Loucy (cell line): ENCODE measurements at regions not wholly inside any gene's neighbourhood (a gene's known extent, or its start where the extent isn't known, plus 50 kb on each side); places are given as distances from the start of the nearest gene placed in this dataset.

Source experiments
- H2AFZ ChIP-seq: fragments of 200-600 bp; sonication (generic); 2 replicates; pipeline ENCODE4 v1.6.0; 2016; ENCODE audit warnings: antibody characterized with exemption, mild to moderate bottlenecking, low read length, moderate library complexity
- H3F3A ChIP-seq: fragments of 200-600 bp; 2 replicates; pipeline ENCODE4 v1.6.0; 2016; ENCODE audit warnings: antibody characterized with exemption, low read depth, mild to moderate bottlenecking
- H3K27me3 ChIP-seq: fragments of 200-600 bp; sonication (generic); 2 replicates; pipeline ENCODE4 v1.6.1; 2014; ENCODE audit warnings: low read length, mild to moderate bottlenecking; ENCODE audit not compliant: insufficient read depth, poor library complexity, severe bottlenecking
- H3K36me3 ChIP-seq: fragments of 200-600 bp; sonication (generic); 2 replicates; pipeline ENCODE4 v1.6.1; 2016; ENCODE audit warnings: low read length; ENCODE audit not compliant: insufficient read depth
- H3K4me1 ChIP-seq: fragments of 200-600 bp; sonication (generic); 2 replicates; pipeline ENCODE4 v1.5.1; 2014; ENCODE audit warnings: low read length, mild to moderate bottlenecking; ENCODE audit not compliant: insufficient read depth, poor library complexity, severe bottlenecking
- H3K4me2 ChIP-seq: fragments of 200-600 bp; sonication (generic); 2 replicates; pipeline ENCODE4 v1.6.0; 2014; ENCODE audit warnings: antibody characterized with exemption, low read length, low read depth, mild to moderate bottlenecking; ENCODE audit not compliant: poor library complexity, severe bottlenecking
- H3K4me3 ChIP-seq: fragments of 200-600 bp; sonication (generic); 2 replicates; pipeline ENCODE4 v1.5.1; 2014; ENCODE audit warnings: low read length, mild to moderate bottlenecking, mixed read lengths; ENCODE audit not compliant: poor library complexity, severe bottlenecking
- H3K79me2 ChIP-seq: fragments of 200-600 bp; sonication (generic); 2 replicates; pipeline ENCODE4 v1.6.1; 2014; ENCODE audit warnings: low read length; ENCODE audit not compliant: insufficient read depth
- H3K9ac ChIP-seq: fragments of 200-600 bp; sonication (generic); 2 replicates; pipeline ENCODE4 v1.6.0; 2014; ENCODE audit warnings: mild to moderate bottlenecking, low read depth, low read length, moderate library complexity; ENCODE audit not compliant: poor library complexity, severe bottlenecking
- H3K9me2 ChIP-seq: fragments of 200-600 bp; sonication (generic); replicated peaks from 2 replicates; pipeline ENCODE4 v1.6.1; 2016; ENCODE audit warnings: low read depth, low read length, mixed read lengths
- H3K9me3 ChIP-seq: fragments of 200-600 bp; sonication (generic); 2 replicates; pipeline ENCODE4 v1.6.1; 2014; ENCODE audit warnings: mild to moderate bottlenecking, antibody characterized with exemption, low read length, low read depth; ENCODE audit not compliant: insufficient read depth
- H4K20me1 ChIP-seq: fragments of 200-600 bp; sonication (generic); 2 replicates; pipeline ENCODE4 v1.6.0; 2014; ENCODE audit warnings: antibody characterized with exemption, low read length, mild to moderate bottlenecking; ENCODE audit not compliant: insufficient read depth, poor library complexity, severe bottlenecking
- EZH2phosphoT487 ChIP-seq: fragments of 200-600 bp; IDR thresholded peaks from 2 replicates; pipeline ENCODE4 v1.6.1; 2018; ENCODE audit warnings: antibody characterized with exemption, mild to moderate bottlenecking, moderate library complexity, borderline replicate concordance
- TF ChIP-seq, protein P1 (sequence below): fragments of 200-600 bp; sonication (generic); conservative IDR thresholded peaks from 2 replicates; pipeline ENCODE4 v1.5.1; 2014; ENCODE audit warnings: mild to moderate bottlenecking, antibody characterized with exemption, low read length

DNA sequence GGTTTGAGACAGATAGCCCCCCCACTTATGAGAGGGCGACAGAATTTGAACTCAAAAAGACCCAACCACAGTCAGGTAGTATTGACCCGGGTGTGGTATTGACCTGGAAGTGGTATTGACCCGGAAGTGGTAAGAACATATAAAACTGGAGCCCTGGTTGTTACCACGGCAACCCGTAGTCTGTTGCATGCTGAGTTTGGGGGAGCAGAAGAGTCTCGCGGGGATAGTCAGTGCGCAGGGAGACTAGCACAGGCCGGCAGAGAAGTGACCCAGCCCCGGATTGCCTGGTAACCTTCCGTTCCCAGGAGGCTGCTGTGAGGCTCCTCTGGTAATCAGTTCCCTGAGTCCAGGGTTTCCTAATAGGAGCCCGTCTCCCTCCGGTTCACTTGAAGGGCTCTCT is 96.2 kb downstream of the SNX5 start:
- Histone ChIP-seq H4K20me1 (no peaks in the 10 kb centered on the region), H3K9me3 (no peaks in the 10 kb centered on the region), H3K36me3 (no peaks in the 10 kb centered on the region), H3F3A (no peaks in the 10 kb centered on the region), H3K27me3 (no peaks in the 10 kb centered on the region), H3K79me2 (no peaks in the 10 kb centered on the region), H3K4me3 (no peak overlapping the region), H3K9me2 (no peaks in the 10 kb centered on the region), H2AFZ (peak overlapping the region; percentile 71; the same call in 1 of the 2 replicates), H3K9ac (no peak overlapping the region), H3K4me1 (no peaks in the 10 kb centered on the region), H3K4me2 (no peak overlapping the region)
- TF ChIP-seq, protein P1, sequence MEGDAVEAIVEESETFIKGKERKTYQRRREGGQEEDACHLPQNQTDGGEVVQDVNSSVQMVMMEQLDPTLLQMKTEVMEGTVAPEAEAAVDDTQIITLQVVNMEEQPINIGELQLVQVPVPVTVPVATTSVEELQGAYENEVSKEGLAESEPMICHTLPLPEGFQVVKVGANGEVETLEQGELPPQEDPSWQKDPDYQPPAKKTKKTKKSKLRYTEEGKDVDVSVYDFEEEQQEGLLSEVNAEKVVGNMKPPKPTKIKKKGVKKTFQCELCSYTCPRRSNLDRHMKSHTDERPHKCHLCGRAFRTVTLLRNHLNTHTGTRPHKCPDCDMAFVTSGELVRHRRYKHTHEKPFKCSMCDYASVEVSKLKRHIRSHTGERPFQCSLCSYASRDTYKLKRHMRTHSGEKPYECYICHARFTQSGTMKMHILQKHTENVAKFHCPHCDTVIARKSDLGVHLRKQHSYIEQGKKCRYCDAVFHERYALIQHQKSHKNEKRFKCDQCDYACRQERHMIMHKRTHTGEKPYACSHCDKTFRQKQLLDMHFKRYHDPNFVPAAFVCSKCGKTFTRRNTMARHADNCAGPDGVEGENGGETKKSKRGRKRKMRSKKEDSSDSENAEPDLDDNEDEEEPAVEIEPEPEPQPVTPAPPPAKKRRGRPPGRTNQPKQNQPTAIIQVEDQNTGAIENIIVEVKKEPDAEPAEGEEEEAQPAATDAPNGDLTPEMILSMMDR, result no peak
- TF ChIP-seq EZH2phosphoT487, result no peak

DNA sequence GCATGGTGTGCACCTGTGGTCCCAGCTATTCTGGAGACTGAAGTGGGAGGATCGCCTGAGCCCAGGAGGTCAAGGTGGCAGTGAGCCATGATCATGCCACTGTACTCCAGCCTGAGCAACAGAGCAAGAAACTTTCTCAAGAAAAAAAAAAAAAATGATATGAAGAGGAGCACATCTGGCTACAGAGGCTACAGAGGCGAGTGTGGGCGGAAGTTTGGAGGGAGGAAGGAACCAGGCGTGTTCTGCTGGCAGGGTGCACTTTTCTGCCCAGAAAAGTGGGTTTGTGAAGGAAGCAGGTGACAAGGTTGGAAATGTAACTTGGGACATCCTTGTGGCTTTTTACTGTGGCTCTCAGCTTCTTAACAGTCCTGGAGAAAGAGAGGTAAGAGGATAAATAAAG is 96.7 kb downstream of the SNX5 start:
- Histone ChIP-seq H3K4me2 (no peak overlapping the region), H3K9me3 (no peaks in the 10 kb centered on the region), H4K20me1 (no peaks in the 10 kb centered on the region), H3K9ac (no peak overlapping the region), H3K9me2 (no peaks in the 10 kb centered on the region), H3F3A (no peaks in the 10 kb centered on the region), H3K4me3 (no peak overlapping the region), H3K79me2 (no peaks in the 10 kb centered on the region), H3K36me3 (no peaks in the 10 kb centered on the region), H3K27me3 (no peaks in the 10 kb centered on the region), H3K4me1 (no peaks in the 10 kb centered on the region), H2AFZ (peak overlapping the region; percentile 71; the same call in 1 of the 2 replicates)
- TF ChIP-seq EZH2phosphoT487, result no peak
- TF ChIP-seq, protein P1, result no peak

DNA sequence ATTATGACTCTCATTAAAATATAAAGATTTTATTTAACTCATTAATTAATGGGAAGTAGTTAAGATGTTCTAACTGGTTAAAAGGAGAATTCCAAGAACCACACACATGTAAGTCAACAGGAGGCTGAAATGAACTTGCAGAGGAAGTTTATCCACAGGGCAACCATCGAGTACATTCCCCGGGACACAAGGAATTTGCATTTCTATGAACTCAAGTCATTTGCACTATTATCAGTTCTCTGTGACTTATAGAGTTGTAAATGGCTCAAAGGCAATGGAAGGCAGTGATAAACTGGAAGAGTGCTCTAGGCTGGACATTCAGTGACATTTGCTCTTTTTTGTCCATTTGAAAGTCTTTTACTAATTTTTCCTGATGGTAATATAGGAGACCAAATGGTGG is 97.4 kb downstream of the SNX5 start:
- H3K27me3 ChIP-seq, result no peaks in the 10 kb centered on the region
- no peaks in the 10 kb centered on the region for H3K4me1 ChIP-seq
- no peak overlapping the region for H3K4me3 ChIP-seq
- no peak for TF ChIP-seq EZH2phosphoT487
- TF ChIP-seq, protein P1, result no peak
- H3K9me3 ChIP-seq, result no peaks in the 10 kb centered on the region
- no peaks in the 10 kb centered on the region for H3K9me2 ChIP-seq
- no peaks in the 10 kb centered on the region for H3K36me3 ChIP-seq
- no peaks in the 10 kb centered on the region for H4K20me1 ChIP-seq
- no peaks in the 10 kb centered on the region for H3K79me2 ChIP-seq
- no peak overlapping the region for H2AFZ ChIP-seq
- H3K9ac ChIP-seq, result no peak overlapping the region
- H3F3A ChIP-seq, result no peaks in the 10 kb centered on the region
- no peak overlapping the region for H3K4me2 ChIP-seq
